ENCODE measurements at regions not wholly inside any gene's neighbourhood (a gene's known extent, or its start where the extent isn't known, plus 50 kb on each side); places are given as distances from the start of the nearest gene placed in this dataset.

DNA sequence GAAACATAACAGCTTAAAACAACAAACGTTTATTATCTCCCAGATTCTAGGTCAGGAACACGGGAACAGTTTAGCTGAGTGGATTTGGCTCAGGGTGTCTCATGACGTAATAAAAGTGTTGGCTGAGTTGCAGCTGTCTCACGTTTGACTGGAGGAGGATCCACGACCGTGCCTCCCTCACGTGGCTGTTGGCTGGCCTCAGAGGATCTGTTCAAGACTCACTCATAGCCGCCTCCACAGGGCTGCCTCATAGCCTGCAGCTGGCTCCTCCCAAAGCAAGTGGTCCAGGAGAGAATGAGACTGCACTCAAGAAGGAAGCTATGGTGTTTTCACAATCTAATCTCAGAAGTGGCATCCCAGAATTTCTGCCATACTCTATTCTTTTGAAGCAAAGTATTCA lies 167.1 kb downstream of the RPRM start:
- TF ChIP-seq USF2 (IDR thresholded peaks at IDR 0.05; ENCODE audit: low read depth, low read length), result no peak
- no peak for TF ChIP-seq USF2 (CRISPR knock-in tag; IDR thresholded peaks at IDR 0.05; ENCODE audit: borderline replicate concordance)
- TF ChIP-seq REST (IDR thresholded peaks at IDR 0.05; ENCODE audit: borderline replicate concordance in 1 of 2, low read depth in 1 of 2, low read length in 2 of 2), result no peak
- no peak for TF ChIP-seq ZNF550 (CRISPR knock-in tag; IDR thresholded peaks at IDR 0.05; ENCODE audit: borderline replicate concordance)
- TF ChIP-seq ZNF143 (CRISPR knock-in tag; IDR thresholded peaks at IDR 0.05), result no peak
- TF ChIP-seq ZNF615 (CRISPR knock-in tag; IDR thresholded peaks at IDR 0.05; ENCODE audit: borderline replicate concordance), result no peak
- TF ChIP-seq EZH2 (conservative IDR thresholded peaks at IDR 0.05; ENCODE audit: low read depth, low read length), result no peak
- no peak for TF ChIP-seq YY1 (IDR thresholded peaks at IDR 0.05; ENCODE audit: insufficient read depth, insufficient replicate concordance, low read depth, low read length)
- no peak for TF ChIP-seq CEBPB (IDR thresholded peaks at IDR 0.05; ENCODE audit: borderline replicate concordance, low read depth, low read length)
- TF ChIP-seq SNRNP70 (IDR thresholded peaks at IDR 0.05; ENCODE audit: low read depth, low read length), result no peak
- no peak for TF ChIP-seq EED (CRISPR knock-in tag; IDR thresholded peaks at IDR 0.05)
- TF ChIP-seq NR3C1 (CRISPR knock-in tag; IDR thresholded peaks at IDR 0.05), result no peak
- TF ChIP-seq BRD4 (CRISPR knock-in tag; IDR thresholded peaks at IDR 0.05), result no peak
- TF ChIP-seq TEAD2 (CRISPR knock-in tag; IDR thresholded peaks at IDR 0.05), result no peak

All from HepG2 (cell line).